ENCODE measurements at regions not wholly inside any gene's neighbourhood (a gene's known extent, or its start where the extent isn't known, plus 50 kb on each side); places are given as distances from the start of the nearest gene placed in this dataset.
A peak's percentile ranks its signal among the peaks of the same experiment; 100 is the strongest.

GRCh38 chr5:73373814-73374510, 74.6 kb downstream of the FOXD1 start:
- peak; percentile 84 for DNase-seq

- peak; percentile 99 for DNase-seq
These were observed 77.7 kb downstream of the FOXD1 start for GRCh38 chr5:73370640-73371583.

- no peak for DNase-seq
These were observed 78.5 kb downstream of the FOXD1 start for GRCh38 chr5:73370095-73370494.

- DNase-seq: peak; percentile 49
These were observed 79.3 kb downstream of the FOXD1 start for GRCh38 chr5:73369278-73369677.

- DNase-seq: peak; percentile 64
These were observed 80.9 kb downstream of the FOXD1 start for GRCh38 chr5:73367650-73368049.

GRCh38 chr5:73365990-73366667, 82.4 kb downstream of the FOXD1 start:
- DNase-seq: no peak

- DNase-seq: peak; percentile 90
These were observed 83.2 kb downstream of the FOXD1 start for GRCh38 chr5:73365301-73365853.

GRCh38 chr5:73363911-73364730, 84.5 kb downstream of the FOXD1 start:
- peak; percentile 95 for DNase-seq

GRCh38 chr5:73359395-73359794, 89.2 kb downstream of the FOXD1 start:
- no peak for DNase-seq

GRCh38 chr5:73358366-73358765, 90.2 kb downstream of the FOXD1 start:
- DNase-seq: no peak

GRCh38 chr5:73357576-73357975, 91.0 kb downstream of the FOXD1 start:
- DNase-seq: no peak

- peak; percentile 42 for DNase-seq
These were observed 93.5 kb downstream of the FOXD1 start for GRCh38 chr5:73355108-73355507.

GRCh38 chr5:73354406-73354805, 94.2 kb downstream of the FOXD1 start:
- DNase-seq: peak; percentile 57

- no peak for DNase-seq
These were observed 95.8 kb downstream of the FOXD1 start for GRCh38 chr5:73352649-73353230.

GRCh38 chr5:73352243-73352642, 96.3 kb downstream of the FOXD1 start:
- DNase-seq: no peak

GRCh38 chr5:73351593-73351992, 97.0 kb downstream of the FOXD1 start:
- DNase-seq: peak; percentile 65

- no peak for DNase-seq
These were observed 101.6 kb downstream of the FOXD1 start for GRCh38 chr5:73346878-73347408.

GRCh38 chr5:73344835-73345234, 103.7 kb downstream of the FOXD1 start:
- no peak for DNase-seq

GRCh38 chr5:73339711-73340110, 108.9 kb downstream of the FOXD1 start:
- DNase-seq: no peak

GRCh38 chr5:73339051-73339575, 109.5 kb downstream of the FOXD1 start:
- DNase-seq: no peak
